DOHH2 (cell line): ENCODE measurements at regions not wholly inside any gene's neighbourhood (a gene's known extent, or its start where the extent isn't known, plus 50 kb on each side); places are given as distances from the start of the nearest gene placed in this dataset.

Source experiments
- H3F3A ChIP-seq: fragments of 200-600 bp; sonication (generic), shearing (Covaris generic); 2 replicates; pipeline ENCODE4 v1.6.0; 2016; ENCODE audit warnings: antibody characterized with exemption, mild to moderate bottlenecking; ENCODE audit not compliant: control insufficient read depth, insufficient read depth
- H3K27ac ChIP-seq: fragments of 200-600 bp; sonication (generic); 2 replicates; pipeline ENCODE4 v1.5.1; 2014; ENCODE audit warnings: low read depth, mild to moderate bottlenecking, low read length, moderate library complexity
- H3K27me3 ChIP-seq: fragments of 200-600 bp; sonication (generic); 2 replicates; pipeline ENCODE4 v1.6.1; 2014; ENCODE audit warnings: mild to moderate bottlenecking, low read length, mixed read lengths; ENCODE audit not compliant: control insufficient read depth
- H3K36me3 ChIP-seq: fragments of 200-600 bp; sonication (generic); 2 replicates; pipeline ENCODE4 v1.6.1; 2014; ENCODE audit warnings: mild to moderate bottlenecking, low read length, moderate library complexity, mixed read lengths; ENCODE audit not compliant: control insufficient read depth
- H3K4me1 ChIP-seq: fragments of 200-600 bp; sonication (generic); 2 replicates; pipeline ENCODE4 v1.6.1; 2014; ENCODE audit warnings: mild to moderate bottlenecking, low read length, mixed read lengths; ENCODE audit not compliant: control insufficient read depth
- H3K4me2 ChIP-seq: fragments of 200-600 bp; sonication (generic); 2 replicates; pipeline ENCODE4 v1.6.0; 2014; ENCODE audit warnings: mild to moderate bottlenecking, low read length, moderate library complexity
- H3K4me3 ChIP-seq: fragments of 200-600 bp; sonication (generic); 2 replicates; pipeline ENCODE4 v1.5.1; 2014; ENCODE audit warnings: mild to moderate bottlenecking, low read length, mixed read lengths
- H3K79me2 ChIP-seq: fragments of 200-600 bp; sonication (generic); 2 replicates; pipeline ENCODE4 v1.6.1; 2014; ENCODE audit warnings: mild to moderate bottlenecking, low read length, mixed read lengths; ENCODE audit not compliant: control insufficient read depth
- H3K9me2 ChIP-seq: fragments of 200-600 bp; sonication (generic); replicated peaks from 2 replicates; pipeline ENCODE4 v1.6.1; 2014; ENCODE audit warnings: mild to moderate bottlenecking, low read length, mixed read lengths; ENCODE audit not compliant: control insufficient read depth
- H3K9me3 ChIP-seq: fragments of 200-600 bp; sonication (generic); 2 replicates; pipeline ENCODE4 v1.6.1; 2014; ENCODE audit warnings: antibody characterized with exemption, low read length, mixed read lengths; ENCODE audit not compliant: control insufficient read depth, insufficient read depth
- H4K20me1 ChIP-seq: fragments of 200-600 bp; sonication (generic); 2 replicates; pipeline ENCODE4 v1.6.0; 2014; ENCODE audit warnings: low read depth, mild to moderate bottlenecking, antibody characterized with exemption, low read length, moderate library complexity; ENCODE audit not compliant: control insufficient read depth, insufficient read depth
- CTCF ChIP-seq: fragments of 200-600 bp; sonication (generic); IDR thresholded peaks from one replicate; pipeline ENCODE4 v1.5.1; 2014; ENCODE audit warnings: antibody characterized with exemption, mild to moderate bottlenecking, low read depth, low read length; ENCODE audit not compliant: poor library complexity, severe bottlenecking
- EZH2phosphoT487 ChIP-seq: fragments of 200-600 bp; sonication (generic); IDR thresholded peaks from 2 replicates; pipeline ENCODE4 v1.6.1; 2017; ENCODE audit warnings: borderline replicate concordance, mild to moderate bottlenecking, antibody characterized with exemption, low read length, moderate library complexity, mixed read lengths

GRCh38 chr2:145116834-145117725 lies 597.2 kb upstream of the ZEB2 start:
- Histone ChIP-seq H3K27me3 (no peaks in the 10 kb centered on the region), H3F3A (no peaks in the 10 kb centered on the region), H3K4me2 (no peak overlapping the region), H3K4me1 (no peaks in the 10 kb centered on the region), H3K27ac (no peak overlapping the region), H4K20me1 (no peaks in the 10 kb centered on the region), H3K4me3 (no peak overlapping the region), H3K9me3 (peaks cover 5% of the 10 kb centered on the region; the same call in 1 of the 2 replicates), H3K79me2 (no peaks in the 10 kb centered on the region), H3K9me2 (no peaks in the 10 kb centered on the region), H3K36me3 (no peaks in the 10 kb centered on the region)
- no peak for TF ChIP-seq EZH2phosphoT487
- TF ChIP-seq CTCF: no peak

- H3K79me2 ChIP-seq: no peaks in the 10 kb centered on the region
- peaks cover 6% of the 10 kb centered on the region; the same call in 1 of the 2 replicates for H3K9me3 ChIP-seq
- H3K9me2 ChIP-seq: no peaks in the 10 kb centered on the region
- H3K27ac ChIP-seq: no peak overlapping the region
- no peaks in the 10 kb centered on the region for H3K27me3 ChIP-seq
- no peaks in the 10 kb centered on the region for H3K36me3 ChIP-seq
- H3K4me1 ChIP-seq: no peaks in the 10 kb centered on the region
- no peaks in the 10 kb centered on the region for H3F3A ChIP-seq
- no peaks in the 10 kb centered on the region for H4K20me1 ChIP-seq
- H3K4me3 ChIP-seq: no peak overlapping the region
- H3K4me2 ChIP-seq: no peak overlapping the region
- TF ChIP-seq EZH2phosphoT487: no peak
- no peak for TF ChIP-seq CTCF
Measured at GRCh38 chr2:145116056-145116455, 596.1 kb upstream of the ZEB2 start.

GRCh38 chr2:145114726-145115125 lies 594.8 kb upstream of the ZEB2 start:
- Histone ChIP-seq H3K4me2 (no peak overlapping the region), H3K4me1 (no peaks in the 10 kb centered on the region), H3K27ac (no peak overlapping the region), H3K79me2 (no peaks in the 10 kb centered on the region), H4K20me1 (no peaks in the 10 kb centered on the region), H3K4me3 (no peak overlapping the region), H3K27me3 (no peaks in the 10 kb centered on the region), H3F3A (no peaks in the 10 kb centered on the region), H3K9me2 (no peaks in the 10 kb centered on the region), H3K36me3 (no peaks in the 10 kb centered on the region), H3K9me3 (peaks cover 9% of the 10 kb centered on the region; the same call in 1 of the 2 replicates)
- TF ChIP-seq EZH2phosphoT487: no peak
- TF ChIP-seq CTCF: no peak
